ENCODE measurements at regions not wholly inside any gene's neighbourhood (a gene's known extent, or its start where the extent isn't known, plus 50 kb on each side); places are given as distances from the start of the nearest gene placed in this dataset.

DNA sequence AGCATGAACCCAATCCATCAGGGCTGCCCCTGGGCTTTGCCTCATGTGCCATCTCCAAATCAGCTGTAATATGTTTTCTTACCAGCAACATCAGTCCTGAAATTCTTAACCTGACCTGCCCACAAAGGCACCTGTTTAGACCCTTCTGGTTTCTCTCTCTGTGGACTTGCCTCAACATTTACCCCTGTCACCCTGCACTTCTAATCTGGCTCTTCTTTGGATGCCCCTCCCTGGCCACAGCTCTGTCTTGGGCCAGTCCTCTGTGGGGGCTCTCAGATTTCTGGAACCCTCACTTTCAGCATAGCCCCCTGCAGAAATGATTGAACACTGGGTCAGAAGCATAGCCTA, 168.7 kb upstream of the STAC start:
- Histone ChIP-seq H3K9ac (replicated peaks; ENCODE audit: extremely low read depth, insufficient read depth, low read length) (no peak overlapping the region), H3K4me1 (ENCODE audit: control insufficient read depth, extremely low read depth, insufficient read depth, low read length) (no peaks in the 10 kb centered on the region), H3K27me3 (ENCODE audit: control insufficient read depth in 2 of 2, insufficient read depth in 2 of 2, low read length in 2 of 2) (no peaks in the 10 kb centered on the region), H3K27ac (ENCODE audit: insufficient read depth, low read depth, low read length) (no peak overlapping the region), H3K9me1 (replicated peaks; ENCODE audit: control insufficient read depth, extremely low read depth, insufficient read depth, low read length) (no peaks in the 10 kb centered on the region), H3K4me3 (replicated peaks in 1 of 3; ENCODE audit: insufficient read depth in 1 of 3, low read depth in 1 of 3, low read length in 3 of 3) (no peak overlapping the region), H4K20me1 (replicated peaks; ENCODE audit: control insufficient read depth, extremely low read depth, insufficient read depth, low read length) (no peaks in the 10 kb centered on the region), H2AFZ (ENCODE audit: low read depth, low read length) (no peak overlapping the region), H3K36me3 (ENCODE audit: control insufficient read depth in 2 of 2, extremely low read depth in 1 of 2, insufficient read depth in 2 of 2, low read length in 2 of 2) (no peaks in the 10 kb centered on the region), H3K9me3 (replicated peaks; ENCODE audit: control insufficient read depth, insufficient read depth, low read length) (no peaks in the 10 kb centered on the region), H3K79me2 (ENCODE audit: control insufficient read depth, insufficient read depth, low read length) (no peaks in the 10 kb centered on the region), H3K4me2 (ENCODE audit: insufficient read depth, low read length) (no peak overlapping the region)
- BruUV-seq (replicated peaks), result no TSS peak
- intact Hi-C loops (cut with micrococcal nuclease) (no loop called here), dilution Hi-C loops (cut with MboI; ENCODE audit: extremely low pct_ligation_motif_present, low sequenced_read_pairs) (no loop called here)
- ChIA-PET CTCF (no interaction called here), POLR2A (no interaction called here)
- FAIRE-seq (no peak), DNase-seq (ENCODE audit: low read depth, low spot score) (no peak)
- no peak for TF ChIP-seq POLR2AphosphoS5 (IDR thresholded peaks at IDR 0.05; ENCODE audit: insufficient read depth, low read depth, low read length)
- no peak for TF ChIP-seq MYC (IDR thresholded peaks at IDR 0.05; ENCODE audit: low read depth, low read length)
- no peak for TF ChIP-seq EZH2 (IDR thresholded peaks at IDR 0.05; ENCODE audit: borderline replicate concordance, low read depth, low read length, severe bottlenecking)
- TF ChIP-seq, protein P1, sequence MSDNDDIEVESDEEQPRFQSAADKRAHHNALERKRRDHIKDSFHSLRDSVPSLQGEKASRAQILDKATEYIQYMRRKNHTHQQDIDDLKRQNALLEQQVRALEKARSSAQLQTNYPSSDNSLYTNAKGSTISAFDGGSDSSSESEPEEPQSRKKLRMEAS (IDR thresholded peaks at IDR 0.05; ENCODE audit: insufficient read depth, insufficient read length), result no peak
- TF ChIP-seq, protein P2, sequence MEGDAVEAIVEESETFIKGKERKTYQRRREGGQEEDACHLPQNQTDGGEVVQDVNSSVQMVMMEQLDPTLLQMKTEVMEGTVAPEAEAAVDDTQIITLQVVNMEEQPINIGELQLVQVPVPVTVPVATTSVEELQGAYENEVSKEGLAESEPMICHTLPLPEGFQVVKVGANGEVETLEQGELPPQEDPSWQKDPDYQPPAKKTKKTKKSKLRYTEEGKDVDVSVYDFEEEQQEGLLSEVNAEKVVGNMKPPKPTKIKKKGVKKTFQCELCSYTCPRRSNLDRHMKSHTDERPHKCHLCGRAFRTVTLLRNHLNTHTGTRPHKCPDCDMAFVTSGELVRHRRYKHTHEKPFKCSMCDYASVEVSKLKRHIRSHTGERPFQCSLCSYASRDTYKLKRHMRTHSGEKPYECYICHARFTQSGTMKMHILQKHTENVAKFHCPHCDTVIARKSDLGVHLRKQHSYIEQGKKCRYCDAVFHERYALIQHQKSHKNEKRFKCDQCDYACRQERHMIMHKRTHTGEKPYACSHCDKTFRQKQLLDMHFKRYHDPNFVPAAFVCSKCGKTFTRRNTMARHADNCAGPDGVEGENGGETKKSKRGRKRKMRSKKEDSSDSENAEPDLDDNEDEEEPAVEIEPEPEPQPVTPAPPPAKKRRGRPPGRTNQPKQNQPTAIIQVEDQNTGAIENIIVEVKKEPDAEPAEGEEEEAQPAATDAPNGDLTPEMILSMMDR (IDR thresholded peaks at IDR 0.05; ENCODE audit: extremely low read depth in 1 of 2, insufficient read depth in 1 of 2, low read depth in 1 of 2, low read length in 2 of 2), result no peak
- TF ChIP-seq POLR2A (IDR thresholded peaks at IDR 0.05; ENCODE audit: low read depth, low read length), result no peak
- no peak for TF ChIP-seq GATA2 (IDR thresholded peaks at IDR 0.05; ENCODE audit: insufficient read depth, insufficient read length, low read depth, low read length)
- TF ChIP-seq JUN (IDR thresholded peaks at IDR 0.05; ENCODE audit: borderline replicate concordance, insufficient read depth, insufficient read length, low read depth), result no peak
- TF ChIP-seq FOS (IDR thresholded peaks at IDR 0.05; ENCODE audit: borderline replicate concordance, insufficient read depth, low read length), result no peak
